ENCODE measurements at regions not wholly inside any gene's neighbourhood (a gene's known extent, or its start where the extent isn't known, plus 50 kb on each side); places are given as distances from the start of the nearest gene placed in this dataset.

GRCh38 chr5:60223342-60223741, 329.8 kb upstream of the PDE4D start:
- no peaks in the 10 kb centered on the region for H3K9me3 ChIP-seq
- no peak for DNase-seq (ENCODE audit: extremely low spot score)
- H3K27ac ChIP-seq (replicated peaks in 1 of 4), result no peak overlapping the region
- 86% methylated on average over 3 of the region's 3 CpGs for WGBS
- no peaks in the 10 kb centered on the region for H3K36me3 ChIP-seq
- TF ChIP-seq EP300 (IDR thresholded peaks at IDR 0.05) (no peak), POLR2A (IDR thresholded peaks at IDR 0.05; ENCODE audit: low read depth) (no peak), CTCF (IDR thresholded peaks at IDR 0.05) (no peak), POLR2AphosphoS5 (IDR thresholded peaks at IDR 0.05) (no peak)
- H3K27me3 ChIP-seq, result no peaks in the 10 kb centered on the region
- H3K4me3 ChIP-seq, result no peak overlapping the region
- intact Hi-C loops (cut with DNase I), result no loop called here
- no peaks in the 10 kb centered on the region for H3K4me1 ChIP-seq

GRCh38 chr5:60219921-60220320, 326.4 kb upstream of the PDE4D start:
- Histone ChIP-seq H3K4me1 (no peaks in the 10 kb centered on the region), H3K9me3 (peaks cover 0 to 5% (median 0%) of the 10 kb centered on the region in 4 donors), H3K27me3 (no peaks in the 10 kb centered on the region), H3K36me3 (no peaks in the 10 kb centered on the region), H3K4me3 (no peak overlapping the region), H3K27ac (replicated peaks in 1 of 4) (no peak overlapping the region)
- DNase-seq (ENCODE audit: extremely low spot score), result no peak
- WGBS, result 100% methylated on average over 1 of the region's 1 CpG
- no peak for TF ChIP-seq CTCF (IDR thresholded peaks at IDR 0.05)
- no peak for TF ChIP-seq EP300 (IDR thresholded peaks at IDR 0.05)
- no peak for TF ChIP-seq POLR2A (IDR thresholded peaks at IDR 0.05; ENCODE audit: low read depth)
- TF ChIP-seq POLR2AphosphoS5 (IDR thresholded peaks at IDR 0.05), result no peak
- intact Hi-C loops (cut with DNase I), result no loop called here

GRCh38 chr5:60210810-60211209, 317.3 kb upstream of the PDE4D start:
- no peaks in the 10 kb centered on the region for H3K9me3 ChIP-seq
- no peaks in the 10 kb centered on the region for H3K27me3 ChIP-seq
- H3K4me1 ChIP-seq, result peaks cover 0 to 23% (median 14%) of the 10 kb centered on the region in 4 donors
- no peak for DNase-seq (ENCODE audit: extremely low spot score)
- WGBS, result 93% methylated on average over 8 of the region's 17 CpGs
- H3K36me3 ChIP-seq, result no peaks in the 10 kb centered on the region
- TF ChIP-seq CTCF (IDR thresholded peaks at IDR 0.05) (no peak), POLR2A (IDR thresholded peaks at IDR 0.05; ENCODE audit: low read depth) (no peak)
- no peak overlapping the region for H3K27ac ChIP-seq (replicated peaks in 1 of 4)
- H3K4me3 ChIP-seq, result no peak overlapping the region
- intact Hi-C loops (cut with DNase I), result no loop called here

GRCh38 chr5:60209146-60209840, 315.8 kb upstream of the PDE4D start:
- intact Hi-C loops (cut with DNase I), result no loop called here
- no peak overlapping the region for H3K4me3 ChIP-seq
- TF ChIP-seq POLR2A (IDR thresholded peaks at IDR 0.05; ENCODE audit: low read depth) (no peak), POLR2AphosphoS5 (IDR thresholded peaks at IDR 0.05) (no peak), EP300 (IDR thresholded peaks at IDR 0.05) (no peak), CTCF (IDR thresholded peaks at IDR 0.05) (no peak)
- H3K27ac ChIP-seq (replicated peaks in 1 of 4), result peak overlapping the region in 3 of 4 donors; percentile 6 to 37 (median 37)
- peaks cover 0 to 23% (median 14%) of the 10 kb centered on the region in 4 donors for H3K4me1 ChIP-seq
- H3K36me3 ChIP-seq, result no peaks in the 10 kb centered on the region
- DNase-seq (ENCODE audit: extremely low spot score), result no peak
- 58% methylated on average over 5 of the region's 5 CpGs for WGBS
- H3K27me3 ChIP-seq, result no peaks in the 10 kb centered on the region
- no peaks in the 10 kb centered on the region for H3K9me3 ChIP-seq

GRCh38 chr5:60208716-60209115, 315.2 kb upstream of the PDE4D start:
- Histone ChIP-seq H3K36me3 (no peaks in the 10 kb centered on the region), H3K4me1 (peaks cover 0 to 23% (median 14%) of the 10 kb centered on the region in 4 donors), H3K4me3 (no peak overlapping the region), H3K27ac (replicated peaks in 1 of 4) (peak overlapping the region in 3 of 4 donors; percentile 6 to 37 (median 37)), H3K27me3 (no peaks in the 10 kb centered on the region), H3K9me3 (no peaks in the 10 kb centered on the region)
- 33% methylated on average over 3 of the region's 3 CpGs for WGBS
- intact Hi-C loops (cut with DNase I), result no loop called here
- DNase-seq (ENCODE audit: extremely low spot score), result no peak
- no peak for TF ChIP-seq CTCF (IDR thresholded peaks at IDR 0.05)
- TF ChIP-seq EP300 (IDR thresholded peaks at IDR 0.05), result no peak
- no peak for TF ChIP-seq POLR2AphosphoS5 (IDR thresholded peaks at IDR 0.05)
- no peak for TF ChIP-seq POLR2A (IDR thresholded peaks at IDR 0.05; ENCODE audit: low read depth)
